ENCODE measurements at regions not wholly inside any gene's neighbourhood (a gene's known extent, or its start where the extent isn't known, plus 50 kb on each side); places are given as distances from the start of the nearest gene placed in this dataset.
A peak's percentile ranks its signal among the peaks of the same experiment; 100 is the strongest.
"Not testable (repeated sequence)": the region's sequence is repeated elsewhere in the genome, so short reads cannot be mapped to it uniquely, and the experiment has no call there.

DNA sequence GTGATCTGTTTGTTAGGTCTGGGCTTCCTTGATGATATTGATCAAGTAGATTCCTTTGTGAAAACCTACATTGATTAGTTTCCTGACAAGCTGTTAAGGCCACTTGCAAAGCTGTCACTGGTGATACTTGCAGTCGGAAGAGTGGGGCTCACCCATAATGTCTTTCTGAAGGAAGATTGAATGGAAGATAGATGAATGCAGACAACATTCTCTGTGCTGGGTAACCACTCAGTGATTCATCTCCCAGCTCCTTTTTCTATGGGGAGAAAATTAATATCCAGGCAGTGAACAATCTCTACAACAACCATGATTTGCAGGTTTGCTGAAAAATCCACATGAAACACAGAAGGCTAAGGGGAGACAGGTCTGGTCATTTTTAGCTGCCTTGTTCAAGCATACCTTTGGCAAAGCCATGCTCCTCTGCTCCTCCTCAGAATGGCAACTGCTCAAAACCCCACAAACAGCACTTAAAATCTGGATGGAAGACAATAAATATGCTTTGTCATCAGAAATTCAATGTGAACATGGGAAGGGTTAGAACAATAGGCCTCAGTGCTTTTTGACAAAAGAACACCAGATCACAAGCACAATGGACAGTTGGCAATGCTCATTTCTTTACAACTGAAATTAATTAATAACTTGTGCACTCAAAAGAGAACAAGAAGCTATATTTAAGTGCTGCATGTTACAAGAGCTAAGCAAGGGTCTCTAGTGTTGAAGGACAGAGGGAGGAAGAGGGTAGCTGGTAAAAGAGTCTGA lies 495.4 kb downstream of the TOX3 start:
- DNase-seq (ENCODE audit: low spot score) = no peak

DNA sequence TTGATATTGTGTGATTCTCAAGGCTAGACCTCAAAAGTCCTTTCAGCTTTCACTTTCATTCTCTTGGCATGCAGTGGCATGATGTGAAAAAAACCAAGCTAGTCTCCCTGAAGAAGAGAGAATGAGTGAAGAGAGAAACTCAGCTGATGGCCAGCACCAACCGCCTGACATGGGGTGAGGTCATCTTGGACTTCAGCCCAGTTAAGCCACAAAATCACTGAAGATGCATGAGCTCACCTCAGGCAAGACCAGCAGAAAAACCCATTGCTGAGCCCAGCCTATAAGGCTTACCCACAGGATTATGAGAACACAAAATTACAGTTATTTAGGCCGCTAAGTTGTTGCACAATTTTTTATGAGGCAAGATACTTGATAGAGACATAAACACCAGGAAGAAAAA lies 496.5 kb downstream of the TOX3 start:
- DNase-seq (ENCODE audit: low spot score) = no peak

DNA sequence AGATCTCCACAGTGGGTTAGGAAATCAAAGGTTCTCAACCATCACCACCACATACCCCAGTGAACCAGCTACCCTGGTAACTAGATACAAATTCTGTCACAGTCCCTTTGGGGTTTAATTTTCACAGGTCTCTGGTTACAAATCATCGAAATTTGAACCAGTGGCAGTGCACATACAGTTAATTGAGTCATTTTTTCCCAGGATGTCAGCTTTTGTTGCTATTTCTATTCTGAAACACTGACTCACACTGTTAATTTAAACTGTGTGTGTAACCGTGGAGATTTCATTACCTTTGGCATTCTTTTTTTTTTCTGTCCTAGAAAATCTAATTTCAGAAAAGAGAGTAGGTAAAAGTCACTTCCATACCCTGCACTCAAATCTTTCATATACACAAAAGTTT lies 511.5 kb downstream of the TOX3 start:
- DNase-seq (ENCODE audit: low spot score) = no peak

DNA sequence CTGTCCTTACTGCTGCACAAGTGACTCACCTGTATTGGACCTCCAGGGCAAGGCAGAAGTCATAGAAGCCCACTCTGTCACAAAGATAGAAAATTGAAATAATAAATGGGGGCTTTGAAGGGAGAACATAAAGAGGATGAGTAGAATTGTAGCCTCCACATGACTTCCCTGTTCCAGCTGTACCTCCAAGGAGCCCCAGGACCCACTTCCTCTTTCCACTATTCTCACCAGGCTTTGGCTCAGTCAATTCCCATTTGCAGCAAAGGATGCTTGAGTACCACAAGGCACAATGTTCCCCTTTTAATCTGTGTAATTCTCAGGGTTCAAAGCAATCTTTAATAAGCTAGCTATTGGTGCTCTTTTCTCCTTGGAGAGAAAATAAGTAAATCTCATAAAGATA lies 512.1 kb downstream of the TOX3 start:
- no peak for DNase-seq (ENCODE audit: low spot score)

DNA sequence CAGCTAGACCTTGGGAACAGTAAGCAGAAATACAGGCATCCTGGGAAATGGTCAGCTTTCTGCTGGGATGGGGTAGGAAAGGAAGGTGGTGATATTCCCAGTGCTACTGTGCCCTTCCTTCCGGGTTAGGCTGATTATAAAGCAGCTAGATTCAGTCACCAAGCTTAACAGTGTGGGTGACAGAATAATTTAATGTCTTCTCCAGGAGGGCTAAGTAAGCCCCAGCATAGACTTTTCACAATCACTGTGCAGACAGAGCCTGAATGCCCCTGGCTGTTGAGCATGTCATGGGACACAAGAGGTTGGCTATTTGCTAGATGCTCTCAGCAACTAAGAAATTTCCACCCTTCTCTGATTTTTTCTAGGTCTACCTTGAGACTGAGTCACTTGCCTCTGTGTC lies 513.0 kb downstream of the TOX3 start:
- no peak for DNase-seq (ENCODE audit: low spot score)

DNA sequence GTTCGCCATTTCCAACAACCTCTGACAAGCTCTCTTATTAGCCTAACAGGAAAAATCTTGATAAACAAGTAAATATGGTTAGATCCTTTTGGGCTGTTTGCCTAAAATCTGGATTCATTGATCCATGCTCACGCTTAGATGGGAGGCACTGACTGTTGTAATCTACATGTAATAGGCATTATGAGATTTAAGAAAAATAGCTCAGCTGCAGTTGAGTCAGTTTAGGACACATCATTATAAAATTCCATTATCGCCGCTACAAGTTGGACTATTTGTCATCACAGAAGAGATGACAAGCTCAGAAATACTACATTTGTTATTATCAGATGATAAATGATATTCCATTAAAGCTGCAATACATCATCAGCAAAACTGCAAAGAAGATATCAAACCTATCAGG lies 524.0 kb downstream of the TOX3 start:
- no peak for DNase-seq (ENCODE audit: low spot score)

DNA sequence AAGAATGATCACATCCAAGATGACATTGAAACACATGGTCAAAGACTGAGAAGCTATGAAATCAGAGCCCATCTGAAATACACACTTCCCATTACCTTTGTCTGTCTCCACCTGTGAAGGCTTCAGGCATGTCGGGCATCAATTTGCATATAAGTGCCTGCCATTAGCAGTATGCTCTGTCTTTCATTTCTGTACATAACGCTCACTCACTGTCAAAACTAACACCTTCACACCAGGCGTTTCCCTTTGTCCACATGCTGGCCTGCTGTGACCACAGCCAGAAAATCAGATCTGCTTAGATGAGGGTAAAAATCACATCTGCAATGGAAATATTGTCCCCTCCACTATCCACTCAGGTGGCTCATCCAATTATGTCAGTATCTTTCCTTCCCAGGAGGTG lies 524.8 kb downstream of the TOX3 start:
- DNase-seq (ENCODE audit: low spot score) = no peak

DNA sequence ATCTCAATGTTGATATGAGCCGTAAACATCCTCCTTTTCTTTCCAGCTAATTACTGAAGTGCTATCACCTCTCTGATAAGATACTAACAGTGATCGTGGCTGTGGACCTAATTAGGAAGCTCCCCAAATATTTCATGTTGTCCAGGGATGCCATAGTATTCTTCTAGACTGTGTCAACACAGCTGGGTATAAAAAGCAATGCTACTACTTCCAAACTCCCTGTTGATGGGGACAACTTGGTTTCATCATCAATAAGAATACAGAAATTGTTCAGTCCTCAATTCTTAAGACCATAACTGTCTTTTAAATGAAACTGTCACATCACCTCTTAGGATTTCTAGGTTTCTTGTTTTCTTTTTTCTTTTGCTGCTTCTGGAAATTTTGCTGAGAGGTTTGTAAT lies 530.6 kb downstream of the TOX3 start:
- DNase-seq (ENCODE audit: low spot score) = no peak

DNA sequence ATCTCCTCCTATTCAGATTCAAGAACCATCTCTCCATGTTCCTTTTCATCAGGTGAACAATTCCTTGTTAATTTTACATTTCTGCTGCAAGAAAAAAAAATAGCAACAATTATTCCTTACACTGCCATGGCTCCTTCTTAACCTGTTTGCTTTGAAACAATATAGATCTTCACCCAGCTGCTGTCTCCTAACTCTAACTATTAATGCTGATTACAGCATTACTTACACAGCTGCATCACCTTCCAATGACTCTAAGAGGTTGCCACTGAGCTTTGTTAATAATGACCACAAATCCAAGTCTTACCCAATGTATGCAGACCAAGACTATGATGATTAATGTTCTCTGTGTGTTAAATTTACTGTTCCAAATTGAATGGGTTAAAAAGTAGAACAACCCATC lies 541.4 kb downstream of the TOX3 start:
- no peak for DNase-seq (ENCODE audit: low spot score)

DNA sequence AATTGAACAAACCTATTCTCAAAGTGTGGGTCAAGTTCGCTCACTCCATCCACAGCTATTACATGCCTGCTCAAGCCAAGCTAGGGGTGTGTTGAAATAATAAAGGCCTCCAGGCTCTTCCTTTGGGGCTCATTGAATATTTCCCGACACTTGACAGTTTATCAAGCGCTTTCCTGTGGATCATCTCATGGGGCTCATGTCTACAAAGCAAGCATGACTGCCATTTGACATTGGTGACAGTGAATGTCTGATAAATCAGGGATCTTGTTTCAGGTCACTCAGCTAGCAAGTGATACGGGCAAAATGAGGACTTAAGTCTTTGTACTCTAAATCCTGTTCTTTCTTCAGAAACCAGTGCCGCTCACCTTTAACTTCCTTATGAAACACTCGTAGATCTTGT lies 542.6 kb downstream of the TOX3 start:
- no peak for DNase-seq (ENCODE audit: low spot score)

DNA sequence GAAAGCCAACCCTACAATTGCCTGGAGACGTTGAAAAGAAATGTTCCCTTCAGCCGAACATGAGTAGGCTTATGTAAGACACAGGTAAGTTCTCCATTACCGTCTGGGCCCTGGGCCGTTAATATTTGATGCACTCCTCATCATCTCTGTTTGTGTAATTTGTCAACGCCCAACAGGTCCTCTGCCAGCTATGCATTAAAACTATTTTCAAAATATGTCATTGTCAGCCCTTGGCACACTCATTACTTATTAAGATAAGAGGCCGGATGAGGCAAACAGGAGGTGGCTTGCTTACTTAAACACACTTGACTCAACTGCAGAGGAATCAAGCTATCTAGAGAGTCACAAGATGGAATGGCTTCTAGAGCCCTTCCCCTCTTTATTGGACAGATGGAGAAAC lies 544.9 kb downstream of the TOX3 start:
- DNase-seq (ENCODE audit: low spot score) = no peak

DNA sequence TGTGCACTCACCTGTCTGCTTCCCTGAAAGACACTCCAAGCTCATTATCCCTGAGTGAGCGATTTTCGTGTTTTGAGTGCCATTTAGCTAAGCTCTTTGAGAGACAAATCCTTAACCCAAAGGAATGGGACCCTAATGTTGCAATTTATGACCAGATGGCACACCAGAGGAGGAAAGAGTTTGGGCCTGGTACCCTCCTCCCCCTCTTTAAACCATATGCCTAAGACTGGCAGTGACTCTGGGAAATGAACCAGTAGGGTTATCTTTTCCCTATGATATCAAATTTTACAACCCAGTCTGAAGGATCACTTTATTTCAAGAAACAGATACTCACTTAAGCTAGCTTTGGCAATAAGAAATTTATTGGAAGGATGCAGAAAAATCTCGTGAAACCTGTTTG lies 550.4 kb downstream of the TOX3 start:
- DNase-seq (ENCODE audit: low spot score) = no peak

DNA sequence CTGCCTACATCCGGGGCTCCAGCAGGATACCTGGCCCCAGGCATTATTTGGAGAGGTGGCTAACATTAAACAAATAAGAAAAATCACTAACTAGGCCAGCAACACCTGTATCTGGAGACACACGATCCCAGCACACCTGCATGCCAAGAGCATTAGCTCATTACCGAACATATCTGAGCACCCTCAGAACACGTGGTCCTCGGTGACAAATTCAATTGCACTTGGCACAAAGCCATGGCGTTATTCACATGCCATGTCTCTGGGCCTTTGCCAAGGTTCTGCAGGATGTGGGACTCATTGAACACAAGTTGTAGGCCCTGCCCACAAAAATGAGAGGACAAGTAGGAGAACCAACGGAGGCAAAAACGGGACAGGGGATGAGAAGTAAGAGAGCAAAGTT lies 552.3 kb downstream of the TOX3 start:
- no peak for DNase-seq (ENCODE audit: low spot score)

DNA sequence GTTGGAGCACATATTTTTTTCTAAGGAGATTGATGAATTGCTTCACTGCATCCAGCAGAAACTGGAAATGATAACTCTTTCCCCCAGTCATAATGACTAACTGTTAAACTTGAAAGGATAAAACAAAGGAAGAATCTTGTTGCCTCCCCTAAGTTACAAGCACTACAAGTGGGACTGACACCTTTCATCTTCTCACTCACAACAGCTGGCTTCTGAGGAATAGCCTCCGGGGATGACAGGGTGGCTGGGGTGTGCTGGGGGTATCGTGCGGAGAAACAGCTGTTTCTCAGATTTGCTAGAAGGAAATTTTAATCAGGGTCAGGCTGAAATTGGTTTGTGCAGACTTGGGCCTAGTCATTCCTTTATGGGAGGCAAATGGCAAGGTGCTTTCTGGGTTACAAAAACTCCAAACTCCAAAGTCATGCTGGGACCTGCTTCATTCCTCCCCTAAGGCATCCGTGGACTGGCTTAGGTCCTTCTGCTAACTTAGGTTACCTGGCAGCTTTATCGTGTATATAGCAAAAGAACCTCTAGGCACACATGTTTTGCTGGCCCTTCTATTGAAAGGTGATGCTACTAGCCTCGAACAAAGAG lies 557.2 kb downstream of the TOX3 start:
- no peak for DNase-seq (ENCODE audit: low spot score)

DNA sequence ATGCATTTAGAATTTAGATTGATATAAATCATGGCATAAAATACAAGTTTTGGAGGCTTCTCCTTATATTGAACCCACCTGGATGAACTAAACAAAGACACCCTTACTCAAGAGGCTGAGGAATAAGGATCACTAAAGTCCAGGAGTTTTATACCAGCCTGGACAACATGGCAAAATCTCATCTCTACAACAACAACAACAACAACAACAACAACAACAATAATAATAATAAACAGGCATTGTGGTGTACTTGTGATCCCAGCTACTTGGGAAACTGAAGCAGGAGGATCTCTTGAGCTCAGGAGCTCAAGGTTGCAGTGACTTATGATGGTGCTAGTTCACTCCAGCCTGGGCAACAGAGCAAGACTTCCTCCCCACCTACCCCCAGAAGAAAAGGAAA lies 558.0 kb downstream of the TOX3 start:
- DNase-seq (ENCODE audit: low spot score) = no peak

DNA sequence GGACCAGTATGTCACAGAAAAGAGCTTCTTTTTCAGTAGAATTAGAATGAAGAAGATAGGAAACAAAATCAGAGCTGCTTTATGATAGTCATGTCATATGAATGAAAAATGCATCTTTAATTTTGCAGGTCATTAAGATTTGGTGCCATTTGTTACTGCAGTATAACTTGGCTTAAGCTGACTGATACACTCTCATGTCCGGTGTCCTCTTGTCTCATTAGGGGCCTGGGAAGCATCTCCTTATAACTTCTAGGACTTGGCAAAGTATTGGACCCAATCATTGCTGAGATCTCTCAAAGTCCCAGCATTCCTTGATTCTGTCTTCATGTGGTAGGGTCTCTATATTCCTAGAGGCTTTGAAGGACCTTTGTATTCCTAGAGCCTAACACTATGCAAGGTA lies 559.4 kb downstream of the TOX3 start:
- no peak for DNase-seq (ENCODE audit: low spot score)

DNA sequence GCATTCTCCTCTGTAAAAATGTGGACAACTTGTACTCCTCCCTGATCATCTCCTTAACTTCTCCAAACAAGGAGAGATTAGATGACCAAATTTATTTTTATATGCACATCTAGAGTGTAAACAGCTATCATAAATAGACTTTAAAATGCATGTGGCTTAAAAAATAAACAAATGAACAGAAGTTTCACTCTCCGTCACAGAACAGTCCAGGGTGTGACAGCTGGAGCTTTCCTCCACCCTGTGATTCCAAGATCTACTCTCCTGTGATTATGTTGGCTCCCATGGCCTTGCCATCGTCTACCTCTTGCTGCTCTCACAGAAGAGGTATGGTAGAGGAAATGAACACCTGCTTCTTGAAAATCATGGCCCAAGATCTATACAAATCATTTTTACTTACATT lies 560.2 kb downstream of the TOX3 start:
- no peak for DNase-seq (ENCODE audit: low spot score)

DNA sequence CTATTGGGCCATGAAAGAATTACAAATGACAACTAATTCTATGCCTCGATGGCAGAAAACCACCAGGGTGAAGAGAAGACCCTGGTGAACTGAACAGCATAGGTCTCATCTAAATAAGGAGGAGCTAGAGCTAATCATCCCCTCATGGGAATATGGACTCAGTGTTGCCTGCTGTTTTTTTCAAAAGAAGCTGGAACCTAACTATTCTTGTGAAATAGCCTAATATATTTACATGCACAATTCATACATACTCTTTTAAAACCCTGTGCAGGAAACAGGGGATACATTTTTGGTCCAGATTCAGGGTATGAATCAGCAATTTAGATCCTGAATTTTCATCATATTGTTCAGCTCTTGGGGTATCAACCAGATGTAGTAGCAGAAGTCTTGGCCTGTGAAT lies 560.6 kb downstream of the TOX3 start:
- no peak for DNase-seq (ENCODE audit: low spot score)

DNA sequence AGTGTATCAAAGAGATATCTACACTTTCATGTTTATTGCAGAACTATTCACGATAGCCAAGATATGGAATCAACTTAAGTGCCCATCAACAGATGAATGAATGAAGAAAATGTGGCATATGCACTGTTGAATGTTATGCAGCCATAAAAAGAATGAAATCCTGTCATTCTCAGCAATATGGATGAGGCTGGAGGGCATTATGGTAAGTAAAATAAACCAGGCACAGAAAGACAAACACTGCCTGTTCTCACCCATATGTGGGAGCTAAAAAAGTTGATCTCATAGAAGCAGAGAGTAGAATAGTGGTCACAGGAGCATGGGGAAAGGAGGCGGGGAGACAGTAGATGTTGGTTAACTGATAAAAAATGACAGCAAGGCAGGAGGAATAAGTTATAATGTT lies 561.8 kb downstream of the TOX3 start:
- DNase-seq (ENCODE audit: low spot score) = no peak

DNA sequence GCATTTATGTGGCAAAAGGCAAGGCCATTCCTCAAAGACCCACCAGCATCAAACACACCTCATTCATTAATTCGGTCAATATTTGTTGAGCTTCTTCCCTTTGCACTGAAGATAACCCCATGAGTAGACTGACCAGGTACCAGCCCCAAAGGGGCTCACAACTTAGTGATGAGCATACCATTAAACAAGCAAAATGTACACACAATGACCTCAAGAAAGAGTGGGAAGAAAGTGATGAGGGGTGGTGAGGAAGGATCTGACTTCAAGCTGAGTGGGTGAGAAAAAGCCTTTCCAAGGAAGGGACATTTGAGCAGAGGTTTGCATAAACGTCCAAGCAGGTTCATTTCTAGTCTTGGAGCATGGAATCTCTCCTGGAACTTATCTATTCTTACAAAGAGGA lies 562.5 kb downstream of the TOX3 start:
- no peak for DNase-seq (ENCODE audit: low spot score)

DNA sequence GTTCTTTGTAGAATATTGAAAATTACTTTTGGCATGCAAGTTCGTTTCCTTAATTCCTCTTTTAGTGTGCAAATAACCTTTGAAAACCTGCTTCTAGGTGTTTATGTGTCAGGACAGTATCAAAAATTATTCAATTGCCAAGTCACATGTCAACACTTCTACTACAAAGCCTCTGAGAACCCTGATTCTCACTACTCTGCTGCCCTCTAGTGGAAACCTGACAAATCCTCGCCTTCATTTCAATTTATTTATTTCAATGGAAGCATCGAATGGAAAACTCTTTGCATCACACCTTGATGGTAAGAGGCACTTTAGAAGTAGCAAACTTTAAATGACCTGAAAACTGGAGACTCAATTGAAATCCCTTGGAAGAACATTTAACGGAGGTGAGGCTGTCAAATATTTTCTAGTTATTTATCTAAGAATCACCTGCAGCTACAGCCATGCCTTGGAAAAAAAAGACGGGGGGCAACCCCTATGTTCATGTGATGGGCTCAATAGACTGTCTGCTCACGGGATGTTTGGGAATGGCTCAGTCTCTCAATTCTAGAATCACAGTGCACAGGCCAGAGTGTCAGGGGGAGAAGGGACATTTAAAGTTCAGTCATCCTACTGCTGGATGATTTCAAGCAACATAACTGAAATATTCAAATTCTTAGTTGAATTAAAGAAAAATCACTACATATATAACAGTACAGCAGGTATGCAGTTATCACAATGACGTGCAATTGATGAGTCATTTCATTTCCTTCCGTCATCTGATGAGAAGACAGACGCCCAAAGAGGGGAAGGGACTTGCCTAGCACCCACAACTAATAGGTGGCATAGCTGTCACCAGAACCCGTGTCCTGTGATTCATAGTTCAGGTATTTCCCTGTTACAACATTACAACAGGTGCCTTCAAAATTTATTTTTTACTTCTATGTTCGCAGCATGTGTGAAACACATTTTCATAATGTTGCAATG lies 563.9 kb downstream of the TOX3 start:
- peak; percentile 70 for DNase-seq (ENCODE audit: low spot score)

DNA sequence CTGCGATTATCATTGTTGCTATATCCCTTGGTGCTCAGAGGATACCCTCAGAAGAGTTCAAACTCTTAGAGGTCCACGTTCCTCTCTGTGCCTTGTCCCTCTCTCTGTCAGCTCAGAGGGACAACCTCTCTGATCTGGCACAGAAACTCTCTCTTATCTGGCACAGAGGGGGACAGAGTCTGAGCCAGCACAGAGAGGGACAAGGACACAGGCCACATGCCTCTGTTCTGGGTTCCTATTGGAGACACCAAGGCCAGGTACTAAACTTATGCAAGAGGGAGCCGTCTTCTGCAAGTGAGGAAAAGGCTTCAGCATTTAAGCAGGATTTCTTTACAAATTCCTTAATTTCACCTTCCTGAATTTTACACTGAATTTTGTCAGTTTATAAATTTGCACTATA lies 565.2 kb downstream of the TOX3 start:
- DNase-seq (ENCODE audit: low spot score) = no peak

DNA sequence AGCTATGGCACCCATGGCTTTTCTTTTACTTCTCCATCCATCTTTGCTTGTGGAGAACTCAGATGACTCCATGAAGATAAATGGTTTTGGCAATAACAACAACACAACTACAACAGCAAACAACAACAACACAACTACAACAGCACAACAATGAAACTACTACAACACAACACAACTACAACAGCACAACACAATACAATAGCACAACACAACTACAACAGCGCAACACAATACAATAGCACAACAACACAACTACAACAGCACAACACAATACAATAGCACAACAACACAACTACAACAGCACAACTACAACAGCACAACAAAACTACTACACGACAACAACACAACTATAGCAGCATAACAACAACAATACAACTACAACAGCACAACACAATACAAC lies 569.4 kb downstream of the TOX3 start:
- DNase-seq (ENCODE audit: low spot score) = not testable (repeated sequence)
